Motor neuron (in vitro differentiated cells): ENCODE measurements at regions not wholly inside any gene's neighbourhood (a gene's known extent, or its start where the extent isn't known, plus 50 kb on each side); places are given as distances from the start of the nearest gene placed in this dataset.

Experiments used
- ATAC-seq, 8 experiments: fragments of 200-7000 bp; cut with Tn5 transposase; replicated peaks in 6 of 8; 2 replicates each; pipeline ENCODE4 v1.8.0; 2021; ENCODE audit warnings: mild to moderate bottlenecking in 8 of 8, moderate library complexity in 8 of 8
- H3K27ac ChIP-seq, 2 donors: fragments of 250-450 bp; sonication (Bioruptor Pico); 2 replicates each; pipeline ENCODE4 v1.9.0; 2021; ENCODE audit warnings: antibody characterized with exemption in 2 of 2, mild to moderate bottlenecking in 2 of 2, moderate library complexity in 1 of 2
- H3K4me1 ChIP-seq, 2 donors: fragments of 250-450 bp; sonication (Bioruptor Pico); replicated peaks in 1 of 2; 2 replicates each; pipeline ENCODE4 v1.6.1; 2021; ENCODE audit warnings: antibody characterized with exemption in 2 of 2, mild to moderate bottlenecking in 2 of 2, moderate library complexity in 1 of 2
- H3K4me3 ChIP-seq, 5 donors: fragments of 250-450 bp; sonication (Bioruptor Pico); 2 replicates each; pipeline ENCODE4 v1.9.0; 2021; ENCODE audit warnings: antibody characterized with exemption in 5 of 5, mild to moderate bottlenecking in 5 of 5, moderate library complexity in 4 of 5
- WGBS, 10 experiments: fragments of 450-650 bp; shearing (Covaris generic); methylation state at CpG; one replicate each; pipeline ENCODE4 v1.0.0; 2022; 5-methylcytosine and 5-hydroxymethylcytosine counted together
- in situ Hi-C, 9 experiments: fragments of 400-800 bp; cut with MboI; loops; one replicate each; pipeline ENCODE4 v1.15.0; 2021; ENCODE audit warnings: low sequenced_read_pairs in 9 of 9, low pct_unique_long_range_greater_than_20kb in 2 of 9; ENCODE audit not compliant: unreplicated experiment in 9 of 9

- in situ Hi-C loops: no loop called here
- no peak for ATAC-seq
- 0 to 100% (median 93%) methylated on average over 1 of the region's 1 CpG; no CpG with 5 or more reads in 1 of the 10 experiments for WGBS, 10 experiments
Observed at GRCh38 chr10:9012312-9012711, 957.8 kb downstream of the GATA3 start.

GRCh38 chr10:9015005-9015404 lies 960.5 kb downstream of the GATA3 start:
- WGBS, 10 experiments: 0 to 100% (median 57%) methylated on average over 1 to 2 of the region's 2 CpGs; no CpG with 5 or more reads in 2 of the 10 experiments
- Histone ChIP-seq H3K27ac (no peak overlapping the region), H3K4me1 (no peaks in the 10 kb centered on the region), H3K4me3 (no peak overlapping the region)
- no peak for ATAC-seq
- in situ Hi-C loops: no loop called here

More at GRCh38 chr10:9012312-9012711, 957.8 kb downstream of the GATA3 start:
- Histone ChIP-seq H3K4me1 (no peaks in the 10 kb centered on the region), H3K27ac (no peak overlapping the region), H3K4me3 (no peak overlapping the region)

GRCh38 chr10:9015447-9015846 lies 961.0 kb downstream of the GATA3 start:
- ATAC-seq: no peak
- no peak overlapping the region for H3K4me3 ChIP-seq

GRCh38 chr10:9016930-9017329 lies 962.4 kb downstream of the GATA3 start:
- Histone ChIP-seq H3K4me3 (no peak overlapping the region), H3K27ac (no peak overlapping the region), H3K4me1 (no peaks in the 10 kb centered on the region)
- in situ Hi-C loops: no loop called here
- WGBS, 10 experiments: 10 to 100% (median 91%) methylated on average over 1 to 4 of the region's 4 CpGs; no CpG with 5 or more reads in 1 of the 10 experiments
- ATAC-seq: no peak

More at GRCh38 chr10:9015447-9015846, 961.0 kb downstream of the GATA3 start:
- 21 to 100% (median 94%) methylated on average over 1 to 2 of the region's 2 CpGs for WGBS, 10 experiments
- Histone ChIP-seq H3K4me1 (no peaks in the 10 kb centered on the region), H3K27ac (no peak overlapping the region)
- in situ Hi-C loops: no loop called here

GRCh38 chr10:9018195-9019173 lies 964.0 kb downstream of the GATA3 start:
- Histone ChIP-seq H3K4me3 (no peak overlapping the region), H3K27ac (no peak overlapping the region), H3K4me1 (no peaks in the 10 kb centered on the region)
- no peak for ATAC-seq
- 11 to 97% (median 90%) methylated on average over 2 to 7 of the region's 7 CpGs for WGBS, 10 experiments
- in situ Hi-C loops: no loop called here

- Histone ChIP-seq H3K27ac (no peak overlapping the region), H3K4me3 (no peak overlapping the region), H3K4me1 (no peaks in the 10 kb centered on the region)
- ATAC-seq: no peak
- in situ Hi-C loops: no loop called here
- 0 to 87% (median 68%) methylated on average over 1 to 3 of the region's 3 CpGs; no CpG with 5 or more reads in 1 of the 10 experiments for WGBS, 10 experiments
Observed at GRCh38 chr10:9023206-9023605, 968.7 kb downstream of the GATA3 start.

- WGBS, 10 experiments: 4 to 83% (median 67%) methylated on average over 2 of the region's 2 CpGs; no CpG with 5 or more reads in 1 of the 10 experiments
- in situ Hi-C loops: no loop called here
- H3K27ac ChIP-seq: no peak overlapping the region
- H3K4me1 ChIP-seq: no peaks in the 10 kb centered on the region
- no peak overlapping the region for H3K4me3 ChIP-seq
- no peak for ATAC-seq
Observed at GRCh38 chr10:9024210-9024609, 969.7 kb downstream of the GATA3 start.

- H3K4me1 ChIP-seq: no peaks in the 10 kb centered on the region
- in situ Hi-C loops: no loop called here
- ATAC-seq: no peak
- H3K4me3 ChIP-seq: no peak overlapping the region
- H3K27ac ChIP-seq: no peak overlapping the region
Observed at GRCh38 chr10:9028231-9028630, 973.7 kb downstream of the GATA3 start.

GRCh38 chr10:9035355-9035754 lies 980.9 kb downstream of the GATA3 start:
- 0 to 89% (median 50%) methylated on average over 1 of the region's 1 CpG; no CpG with 5 or more reads in 3 of the 10 experiments for WGBS, 10 experiments
- in situ Hi-C loops: no loop called here
- peaks cover 0 to 3% of the 10 kb centered on the region in 2 donors for H3K4me1 ChIP-seq
- H3K4me3 ChIP-seq: no peak overlapping the region
- no peak overlapping the region for H3K27ac ChIP-seq
- no peak for ATAC-seq

- WGBS, 10 experiments: 0 to 86% (median 77%) methylated on average over 1 to 4 of the region's 4 CpGs; no CpG with 5 or more reads in 1 of the 10 experiments
- in situ Hi-C loops: no loop called here
- no peak overlapping the region for H3K4me3 ChIP-seq
- H3K27ac ChIP-seq: no peak overlapping the region
- peaks cover 0 to 3% of the 10 kb centered on the region in 2 donors for H3K4me1 ChIP-seq
- no peak for ATAC-seq
Observed at GRCh38 chr10:9036711-9037204, 982.3 kb downstream of the GATA3 start.

- H3K27ac ChIP-seq: no peak overlapping the region
- peaks cover 0 to 3% of the 10 kb centered on the region in 2 donors for H3K4me1 ChIP-seq
- ATAC-seq: no peak
- in situ Hi-C loops: no loop called here
- H3K4me3 ChIP-seq: no peak overlapping the region
- 0 to 100% (median 86%) methylated on average over 1 to 4 of the region's 4 CpGs; no CpG with 5 or more reads in 1 of the 10 experiments for WGBS, 10 experiments
Observed at GRCh38 chr10:9038146-9038714, 983.7 kb downstream of the GATA3 start.

GRCh38 chr10:9043466-9043865 lies 989.0 kb downstream of the GATA3 start:
- H3K4me1 ChIP-seq: no peaks in the 10 kb centered on the region
- in situ Hi-C loops: no loop called here
- WGBS, 10 experiments: 7 to 100% (median 84%) methylated on average over 1 to 2 of the region's 2 CpGs; no CpG with 5 or more reads in 2 of the 10 experiments
- no peak for ATAC-seq
- H3K4me3 ChIP-seq: no peak overlapping the region
- no peak overlapping the region for H3K27ac ChIP-seq

- Histone ChIP-seq H3K27ac (no peak overlapping the region), H3K4me3 (no peak overlapping the region), H3K4me1 (no peaks in the 10 kb centered on the region)
- ATAC-seq: no peak
- in situ Hi-C loops: no loop called here
Observed at GRCh38 chr10:9045311-9045710, 990.8 kb downstream of the GATA3 start.
